HG03442 (cell line): ENCODE measurements at regions not wholly inside any gene's neighbourhood (a gene's known extent, or its start where the extent isn't known, plus 50 kb on each side); places are given as distances from the start of the nearest gene placed in this dataset.

ENCODE experiments used
- ATAC-seq: cut with Tn5 transposase; IDR thresholded peaks from one replicate; pipeline ENCODE4 v1.9.1; 2021; ENCODE audit warnings: mild to moderate bottlenecking, moderate library complexity; ENCODE audit not compliant: unreplicated experiment

- no peak for ATAC-seq
Observed at GRCh38 chr10:83233691-83234090, 905.6 kb upstream of the GHITM start.

- ATAC-seq: no peak
Observed at GRCh38 chr10:83248106-83248631, 891.1 kb upstream of the GHITM start.

DNA sequence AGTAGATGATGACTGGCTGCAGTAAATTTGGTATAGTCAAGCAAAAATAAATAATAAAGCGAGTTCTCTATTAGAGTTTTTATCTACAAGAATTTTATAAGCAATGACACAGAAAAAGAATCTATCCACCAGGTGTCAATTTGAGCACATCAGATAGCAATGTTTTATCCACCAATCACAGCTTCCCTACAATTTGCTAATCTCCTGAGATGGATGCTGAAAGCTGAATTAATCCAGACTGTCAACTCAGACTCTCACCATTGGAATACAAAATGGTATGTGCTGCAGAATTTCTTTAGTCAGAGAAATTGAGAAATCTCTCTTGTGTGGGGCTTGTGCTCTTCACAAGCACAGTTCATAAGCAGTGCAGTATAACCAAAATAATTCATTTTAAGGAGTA lies 888.9 kb upstream of the GHITM start:
- no peak for ATAC-seq

- no peak for ATAC-seq
Observed at GRCh38 chr10:83252169-83252568, 887.1 kb upstream of the GHITM start.

- ATAC-seq: no peak
Observed at GRCh38 chr10:83252596-83252995, 886.7 kb upstream of the GHITM start.

- no peak for ATAC-seq
Observed at GRCh38 chr10:83253011-83253671, 886.2 kb upstream of the GHITM start.

DNA sequence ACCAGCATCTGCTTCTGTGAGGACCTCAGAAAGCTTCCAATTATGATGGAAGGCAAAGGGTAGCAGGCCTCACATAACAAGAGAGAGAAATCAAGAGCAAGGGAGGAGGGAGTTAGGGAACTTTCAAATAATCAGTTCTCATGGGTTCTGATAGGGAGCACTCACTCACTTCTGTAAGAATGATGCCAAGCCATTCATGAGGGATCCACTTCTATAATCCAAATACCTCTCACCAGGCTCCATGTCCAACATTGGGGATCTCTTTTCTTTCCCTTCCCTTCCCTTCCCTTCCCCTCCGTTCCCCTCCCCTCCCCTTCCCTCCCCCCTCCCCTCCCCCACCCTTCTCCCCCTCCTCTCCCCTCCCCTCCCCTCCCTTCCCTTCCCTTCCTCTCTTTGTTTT lies 884.6 kb upstream of the GHITM start:
- no peak for ATAC-seq

GRCh38 chr10:83262434-83262833 lies 876.9 kb upstream of the GHITM start:
- no peak for ATAC-seq

GRCh38 chr10:83272666-83273434 lies 866.5 kb upstream of the GHITM start:
- ATAC-seq: no peak

GRCh38 chr10:83274088-83274487 lies 865.2 kb upstream of the GHITM start:
- ATAC-seq: no peak

- no peak for ATAC-seq
Observed at GRCh38 chr10:83276971-83277370, 862.3 kb upstream of the GHITM start.

- no peak for ATAC-seq
Observed at GRCh38 chr10:83283151-83283550, 856.2 kb upstream of the GHITM start.

- ATAC-seq: no peak
Observed at GRCh38 chr10:83287374-83287773, 851.9 kb upstream of the GHITM start.

GRCh38 chr10:83289373-83289772 lies 849.9 kb upstream of the GHITM start:
- ATAC-seq: no peak

- no peak for ATAC-seq
Observed at GRCh38 chr10:83289948-83290347, 849.4 kb upstream of the GHITM start.

GRCh38 chr10:83301732-83302131 lies 837.6 kb upstream of the GHITM start:
- ATAC-seq: no peak

- ATAC-seq: no peak
Observed at GRCh38 chr10:83302623-83303022, 836.7 kb upstream of the GHITM start.

DNA sequence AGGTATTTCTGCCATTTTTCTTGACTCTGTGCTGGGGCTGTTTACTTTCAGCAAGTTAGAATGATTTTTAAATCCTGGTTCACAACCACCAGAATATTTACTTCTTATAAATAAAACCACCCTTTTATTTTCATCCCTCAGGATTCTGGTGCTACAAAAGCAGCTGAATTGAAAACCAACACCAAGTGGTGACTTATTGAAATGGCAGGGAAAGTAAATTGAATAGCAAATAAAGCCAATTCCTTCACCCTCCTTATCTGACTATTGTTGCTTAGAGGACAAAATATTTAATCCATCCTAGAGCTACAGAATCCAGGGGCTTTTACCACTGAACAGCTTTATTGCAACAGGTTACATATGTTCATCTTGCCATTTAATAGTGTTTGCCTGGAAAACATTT lies 828.6 kb upstream of the GHITM start:
- ATAC-seq: no peak

DNA sequence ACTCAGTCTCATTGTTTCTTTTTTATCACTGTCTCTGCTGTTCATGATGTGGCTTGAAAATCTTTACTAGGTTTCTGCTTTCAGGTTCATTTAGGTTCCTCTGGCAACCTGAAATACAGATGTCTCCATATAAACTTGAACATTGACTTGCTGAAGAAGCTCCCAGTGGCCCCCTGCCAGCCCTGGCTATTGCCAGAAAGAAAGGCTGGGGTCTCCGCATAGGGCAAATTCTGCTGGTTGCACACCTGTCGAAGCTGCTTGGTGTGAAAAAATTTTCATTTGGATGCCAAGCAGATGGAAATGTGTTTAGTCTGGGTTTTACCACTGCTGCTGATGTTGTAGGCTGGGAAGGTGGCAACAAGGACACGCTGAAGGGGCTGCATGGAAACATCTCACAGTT lies 826.7 kb upstream of the GHITM start:
- ATAC-seq: no peak

DNA sequence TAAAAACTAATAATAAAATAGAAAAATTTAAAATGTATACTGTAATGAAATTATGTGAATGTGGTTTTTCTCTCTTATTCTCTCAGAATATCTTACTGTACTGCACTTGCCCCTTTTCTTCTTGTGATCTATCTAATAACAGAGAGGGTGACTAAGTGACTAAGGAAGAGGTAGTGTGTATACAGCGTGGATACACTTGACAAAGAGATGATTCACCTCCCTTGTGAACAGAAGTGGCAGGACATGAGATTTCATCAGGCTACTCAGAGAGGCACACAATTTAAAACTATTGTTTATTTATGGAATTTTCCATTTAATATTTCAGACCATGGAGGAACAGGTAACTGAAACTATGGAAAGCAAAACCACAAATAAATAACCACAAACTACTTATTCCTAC lies 806.6 kb upstream of the GHITM start:
- ATAC-seq: no peak

DNA sequence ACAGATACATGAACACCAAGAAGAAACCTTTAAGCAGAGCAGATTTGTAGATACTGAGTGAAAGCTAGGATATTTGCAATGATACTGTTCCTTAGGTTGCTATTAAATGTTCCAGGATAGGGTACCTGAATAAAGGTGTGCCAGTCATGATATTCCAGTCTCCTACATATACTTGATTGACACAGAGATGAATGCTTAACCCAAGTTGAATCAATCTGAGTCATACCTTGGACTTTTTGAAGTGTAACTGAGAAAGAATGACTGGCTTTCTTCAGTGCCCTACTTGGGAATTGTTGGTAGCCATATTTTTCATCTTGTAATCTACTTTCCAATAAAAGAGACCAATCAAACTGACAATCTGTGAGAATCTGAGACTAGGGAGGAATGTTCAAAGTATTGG lies 805.7 kb upstream of the GHITM start:
- no peak for ATAC-seq

GRCh38 chr10:83343676-83344075 lies 795.6 kb upstream of the GHITM start:
- ATAC-seq: no peak
